LNCaP clone FGC (cell line): ENCODE measurements at regions not wholly inside any gene's neighbourhood (a gene's known extent, or its start where the extent isn't known, plus 50 kb on each side); places are given as distances from the start of the nearest gene placed in this dataset.

Experiments
- DNase-seq: peaks from one replicate; pipeline ENCODE4 v3.0.0-alpha.2; 2011; ENCODE audit warnings: low read depth
- H3K4me3 ChIP-seq: 2 replicates; pipeline ENCODE4 v1.5.1; 2011; ENCODE audit warnings: mild to moderate bottlenecking, low read depth, low read length, control low read depth
- TF ChIP-seq, protein P1 (sequence below): IDR thresholded peaks from 2 replicates; pipeline ENCODE4 v1.5.1; 2012; ENCODE audit warnings: mild to moderate bottlenecking; ENCODE audit not compliant: control insufficient read depth, insufficient read depth; ENCODE audit errors: extremely low read depth

DNA sequence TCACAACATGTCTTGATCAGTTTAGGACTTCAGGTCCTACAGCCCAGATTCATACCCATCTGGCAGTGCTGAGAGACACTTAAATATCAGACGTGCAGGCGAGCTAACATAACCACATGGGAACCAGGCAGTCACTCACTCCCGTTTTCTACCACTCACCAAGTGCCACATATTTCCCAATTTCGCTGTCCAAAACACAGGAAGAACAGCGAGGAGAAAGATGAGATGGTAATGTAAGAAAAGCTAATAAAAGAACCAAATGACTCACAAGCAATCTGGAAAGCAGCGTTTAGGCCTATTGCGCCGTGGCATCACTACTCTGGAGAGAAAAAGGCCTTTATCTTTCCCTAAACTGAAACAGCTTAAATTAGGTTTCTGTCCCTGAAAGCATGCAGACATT is 647.8 kb upstream of the SLC39A10 start:
- H3K4me3 ChIP-seq, result no peak overlapping the region
- TF ChIP-seq, protein P1, sequence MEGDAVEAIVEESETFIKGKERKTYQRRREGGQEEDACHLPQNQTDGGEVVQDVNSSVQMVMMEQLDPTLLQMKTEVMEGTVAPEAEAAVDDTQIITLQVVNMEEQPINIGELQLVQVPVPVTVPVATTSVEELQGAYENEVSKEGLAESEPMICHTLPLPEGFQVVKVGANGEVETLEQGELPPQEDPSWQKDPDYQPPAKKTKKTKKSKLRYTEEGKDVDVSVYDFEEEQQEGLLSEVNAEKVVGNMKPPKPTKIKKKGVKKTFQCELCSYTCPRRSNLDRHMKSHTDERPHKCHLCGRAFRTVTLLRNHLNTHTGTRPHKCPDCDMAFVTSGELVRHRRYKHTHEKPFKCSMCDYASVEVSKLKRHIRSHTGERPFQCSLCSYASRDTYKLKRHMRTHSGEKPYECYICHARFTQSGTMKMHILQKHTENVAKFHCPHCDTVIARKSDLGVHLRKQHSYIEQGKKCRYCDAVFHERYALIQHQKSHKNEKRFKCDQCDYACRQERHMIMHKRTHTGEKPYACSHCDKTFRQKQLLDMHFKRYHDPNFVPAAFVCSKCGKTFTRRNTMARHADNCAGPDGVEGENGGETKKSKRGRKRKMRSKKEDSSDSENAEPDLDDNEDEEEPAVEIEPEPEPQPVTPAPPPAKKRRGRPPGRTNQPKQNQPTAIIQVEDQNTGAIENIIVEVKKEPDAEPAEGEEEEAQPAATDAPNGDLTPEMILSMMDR, result no peak
- DNase-seq, result no peak

DNA sequence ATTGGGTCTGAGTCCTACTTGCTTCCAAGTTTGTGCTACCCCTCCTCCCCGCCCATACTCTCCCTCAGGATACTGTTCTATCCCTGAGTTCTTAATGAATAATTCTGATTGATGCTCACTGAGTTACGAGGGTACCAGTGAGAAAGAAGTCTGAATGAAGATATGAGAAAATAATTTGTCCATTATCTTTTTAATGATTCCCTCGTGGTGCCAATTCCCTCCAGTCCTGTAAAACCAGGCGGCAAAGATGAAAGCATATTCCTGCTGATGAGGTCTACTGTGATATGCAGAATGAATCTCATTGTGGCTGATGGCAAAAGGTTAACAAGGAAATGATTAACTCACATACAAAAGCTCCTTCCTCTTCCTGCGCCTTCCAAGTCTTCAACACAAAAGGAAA is 650.2 kb upstream of the SLC39A10 start:
- H3K4me3 ChIP-seq, result no peak overlapping the region
- TF ChIP-seq, protein P1, result no peak
- no peak for DNase-seq

DNA sequence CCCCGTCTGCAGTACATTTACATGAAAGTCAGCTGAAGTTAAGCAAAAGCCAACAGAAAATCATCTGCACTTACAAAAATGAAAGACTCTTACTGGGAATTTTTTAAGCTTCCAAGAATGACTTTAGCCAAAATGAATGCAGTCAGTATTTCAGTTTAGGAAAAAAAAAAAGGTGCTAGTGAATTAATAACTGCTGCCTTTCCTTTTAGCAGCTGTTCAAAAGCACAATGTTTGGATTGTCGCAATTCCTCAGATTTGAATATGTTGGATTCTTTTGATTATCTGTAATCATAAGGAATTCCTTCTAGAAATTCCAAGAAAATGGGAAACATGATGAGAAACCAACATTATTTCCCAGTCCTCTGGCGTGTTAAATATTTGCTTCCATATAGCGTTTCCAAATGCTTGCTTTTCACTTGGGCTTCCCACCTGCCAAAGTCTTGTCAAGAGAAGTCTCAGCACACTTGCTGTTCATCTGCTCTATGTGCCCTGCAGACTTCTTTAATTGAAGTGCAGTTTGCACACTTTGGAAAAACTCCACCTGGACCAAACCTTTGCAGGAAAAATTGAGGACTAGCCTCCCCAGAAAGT is 653.0 kb upstream of the SLC39A10 start:
- no peak overlapping the region for H3K4me3 ChIP-seq
- DNase-seq, result no peak
- TF ChIP-seq, protein P1, result no peak

DNA sequence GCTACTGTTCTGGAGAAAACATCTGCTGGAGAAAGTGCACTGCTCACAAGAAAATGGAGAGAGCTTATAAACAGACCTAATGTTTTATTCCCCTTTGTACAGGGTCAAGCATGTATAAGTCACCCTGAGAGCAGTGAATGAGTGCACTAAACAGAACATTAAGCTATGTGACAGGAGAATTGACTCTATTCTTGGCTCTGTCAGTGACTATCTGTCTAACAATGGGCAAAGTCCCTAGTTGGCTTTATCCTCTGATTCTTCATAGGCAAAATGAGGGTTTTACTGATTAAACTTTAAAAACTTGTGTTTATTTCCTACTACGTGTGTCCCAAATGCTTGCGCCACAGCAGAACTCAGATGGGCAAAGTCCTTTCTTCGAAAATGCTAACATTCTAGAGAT is 655.1 kb upstream of the SLC39A10 start:
- H3K4me3 ChIP-seq, result no peak overlapping the region
- no peak for DNase-seq
- TF ChIP-seq, protein P1, result no peak

DNA sequence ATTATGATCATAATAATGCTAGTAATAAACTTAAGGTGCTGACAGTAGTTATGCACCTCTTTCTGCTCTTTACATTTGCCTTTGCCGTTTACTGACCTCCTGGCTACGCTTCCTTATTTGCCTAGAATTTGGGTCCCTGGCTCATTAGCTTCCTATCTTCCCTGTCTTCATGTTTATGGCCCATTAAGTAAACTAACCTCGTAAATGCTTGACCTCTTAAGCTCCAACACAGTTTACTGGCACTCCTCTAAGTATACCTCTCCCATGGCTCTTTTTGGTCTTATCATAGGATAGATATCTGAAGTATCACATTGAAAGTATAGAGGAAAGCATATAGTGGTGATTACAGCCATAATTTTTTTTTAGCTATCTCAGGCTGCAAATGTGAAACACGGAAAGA is 657.3 kb upstream of the SLC39A10 start:
- H3K4me3 ChIP-seq, result no peak overlapping the region
- DNase-seq, result peak; percentile 90
- TF ChIP-seq, protein P1, result no peak

DNA sequence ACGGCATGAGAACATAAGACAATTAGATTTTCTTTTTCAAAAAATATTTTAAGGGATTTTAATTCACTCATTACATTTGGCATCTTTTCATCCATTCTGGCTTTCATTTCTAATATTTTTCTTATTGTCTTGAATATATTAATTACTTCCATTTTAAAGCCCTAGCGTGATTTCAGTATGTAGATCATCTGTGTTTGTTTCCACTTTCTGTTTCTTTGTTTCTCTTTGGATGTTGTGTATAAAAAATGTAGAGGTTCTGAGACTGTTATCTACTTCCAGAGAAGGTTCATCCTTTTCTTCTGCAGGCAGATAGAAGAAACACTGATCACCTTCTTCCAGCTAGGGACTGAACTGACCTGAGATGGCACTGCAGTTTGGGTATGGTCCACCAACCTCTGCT is 664.4 kb upstream of the SLC39A10 start:
- H3K4me3 ChIP-seq, result no peak overlapping the region
- TF ChIP-seq, protein P1, result no peak
- DNase-seq, result no peak

DNA sequence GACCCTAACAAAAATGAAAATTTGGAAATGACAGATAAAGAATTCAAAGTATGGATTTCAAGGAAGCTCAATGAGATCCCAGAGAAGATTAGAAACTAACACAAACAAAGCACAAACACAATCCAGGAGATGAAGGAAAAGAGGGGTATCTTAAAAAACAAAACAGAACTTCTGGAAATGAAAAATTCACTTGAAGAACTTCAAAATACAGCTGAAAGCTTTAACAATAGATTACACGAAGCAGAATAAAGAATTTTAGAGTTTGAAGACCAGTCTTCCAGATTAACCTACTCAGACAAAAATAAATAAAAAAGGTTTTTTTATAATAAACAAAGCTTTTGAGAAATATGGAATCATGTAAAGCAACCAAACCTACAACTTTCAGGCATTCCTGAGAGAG is 671.8 kb upstream of the SLC39A10 start:
- no peak overlapping the region for H3K4me3 ChIP-seq
- TF ChIP-seq, protein P1, result no peak
- no peak for DNase-seq
